Dermis microvascular lymphatic vessel endothelial cell (primary cell): ENCODE measurements at regions not wholly inside any gene's neighbourhood (a gene's known extent, or its start where the extent isn't known, plus 50 kb on each side); places are given as distances from the start of the nearest gene placed in this dataset.
"Not testable (repeated sequence)": the region's sequence is repeated elsewhere in the genome, so short reads cannot be mapped to it uniquely, and the experiment has no call there.

ENCODE experiments used
- DNase-seq, 2 donors: peaks; one replicate each; pipeline versions ENCODE4 v3.0.0 to v3.0.0-alpha.2; 2010; ENCODE audit warnings: low read depth in 2 of 2

DNA sequence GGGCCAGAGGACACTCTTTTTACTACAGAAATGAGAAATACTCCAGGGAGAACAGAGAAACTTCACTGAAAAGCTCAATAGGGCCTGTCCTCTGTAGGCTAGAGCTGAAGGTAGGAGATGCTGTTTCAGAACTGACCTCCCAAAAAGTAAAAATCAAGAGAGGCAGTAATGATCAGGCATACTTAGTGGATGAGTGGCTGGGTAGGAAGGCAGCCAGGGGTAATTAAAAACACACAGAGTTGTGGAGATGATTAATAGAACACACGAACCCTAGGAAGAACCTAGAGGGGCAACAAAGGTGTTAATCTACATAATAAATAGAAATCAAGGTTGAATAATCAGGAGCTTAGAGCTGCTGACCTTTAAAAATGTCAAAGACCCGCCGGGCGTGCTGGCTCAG lies 582.4 kb upstream of the ADGRL3 start:
- no peak for DNase-seq

DNA sequence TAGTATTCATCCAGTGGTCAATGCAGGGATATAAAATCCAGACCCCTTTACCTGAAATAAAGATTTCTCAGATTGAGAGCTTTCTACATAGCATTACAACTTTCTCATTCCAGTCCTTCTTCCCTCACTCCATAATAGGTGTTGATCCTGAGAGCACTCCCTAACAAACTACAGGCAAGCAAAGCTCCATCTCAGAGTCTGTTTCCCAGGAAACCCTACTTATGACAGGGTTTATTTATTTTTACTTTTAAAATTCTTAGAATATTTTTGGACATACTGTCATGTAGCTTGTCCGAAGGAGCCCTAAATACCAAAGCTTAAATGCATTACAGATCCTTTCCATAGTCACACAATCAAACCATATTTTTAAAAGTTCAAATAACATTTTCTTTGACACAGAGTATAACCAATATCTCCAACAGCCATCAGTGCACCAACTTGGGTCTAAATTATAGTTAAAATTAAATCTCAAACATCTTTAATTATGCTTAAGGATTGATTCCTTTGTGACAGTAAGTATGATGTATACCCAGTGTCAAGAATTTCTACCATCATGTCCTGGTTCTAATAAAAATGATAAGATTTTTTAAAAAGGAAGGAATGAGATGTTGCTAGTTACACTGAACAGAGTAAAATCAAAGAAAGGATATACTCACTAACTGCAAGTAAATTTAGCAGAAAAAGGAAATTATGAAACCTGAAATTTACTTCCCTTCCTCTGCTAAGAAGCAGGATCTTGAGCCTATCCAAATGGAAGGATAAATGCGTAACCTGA lies 580.4 kb upstream of the ADGRL3 start:
- no peak for DNase-seq

DNA sequence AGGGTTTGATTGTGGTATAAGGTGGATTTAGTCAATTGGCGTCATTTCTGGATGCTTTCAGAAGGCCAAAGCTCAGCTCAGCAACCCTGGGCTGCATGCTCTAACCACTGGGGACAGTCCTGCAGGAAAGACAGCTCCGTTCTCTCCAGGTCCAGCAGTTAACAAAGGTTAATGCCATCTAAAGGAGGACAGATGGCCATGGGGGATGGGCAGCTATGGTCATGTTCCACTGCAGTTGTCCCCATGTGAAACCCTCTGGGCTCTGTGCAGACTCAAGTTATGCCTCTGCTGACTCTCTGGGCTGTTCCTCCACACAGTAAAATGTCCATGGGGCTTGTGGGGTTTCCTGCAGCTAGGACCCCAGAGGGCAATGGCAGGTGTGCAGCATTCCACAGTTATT lies 562.1 kb upstream of the ADGRL3 start:
- no peak for DNase-seq

DNA sequence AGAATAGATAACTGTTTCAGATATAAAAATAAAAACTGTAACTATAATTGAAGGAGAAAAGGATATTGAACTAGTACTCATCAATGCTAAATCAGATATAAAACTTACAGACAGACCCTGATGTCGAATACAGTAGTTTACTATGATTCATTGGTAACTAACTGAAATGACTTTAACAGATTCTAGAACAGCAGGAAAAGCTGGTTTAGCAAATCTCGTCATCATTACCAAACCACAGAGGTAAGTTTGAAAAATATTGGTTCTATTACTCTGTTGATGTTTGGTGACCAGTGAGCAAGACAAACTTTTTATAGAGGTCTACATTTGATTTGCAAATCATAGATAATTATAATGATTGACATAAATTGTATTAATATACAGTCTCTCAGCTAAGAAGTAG lies 551.4 kb upstream of the ADGRL3 start:
- DNase-seq: no peak

DNA sequence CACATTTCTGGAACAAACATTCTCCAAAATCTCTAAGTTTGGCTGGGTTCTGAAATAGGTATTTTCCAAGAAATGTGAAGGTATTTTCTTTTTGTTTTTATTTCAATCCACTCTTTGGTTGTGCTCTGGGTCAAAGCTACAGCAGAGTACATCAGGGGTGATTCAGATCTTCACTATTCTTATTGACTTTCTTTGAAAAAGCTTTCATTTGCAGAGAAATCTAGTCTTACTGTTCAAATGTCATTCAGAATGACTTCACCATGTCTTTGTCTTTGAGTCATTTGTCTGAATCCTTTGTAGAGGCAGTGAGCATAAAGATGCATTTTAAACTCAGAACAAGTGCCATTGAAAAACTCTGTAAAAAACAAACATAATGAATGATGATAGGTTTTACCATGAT lies 547.2 kb upstream of the ADGRL3 start:
- no peak for DNase-seq

- no peak for DNase-seq
Observed at GRCh38 chr4:60655356-60655755, 544.8 kb upstream of the ADGRL3 start.

GRCh38 chr4:60656171-60656570 lies 544.0 kb upstream of the ADGRL3 start:
- DNase-seq: no peak

DNA sequence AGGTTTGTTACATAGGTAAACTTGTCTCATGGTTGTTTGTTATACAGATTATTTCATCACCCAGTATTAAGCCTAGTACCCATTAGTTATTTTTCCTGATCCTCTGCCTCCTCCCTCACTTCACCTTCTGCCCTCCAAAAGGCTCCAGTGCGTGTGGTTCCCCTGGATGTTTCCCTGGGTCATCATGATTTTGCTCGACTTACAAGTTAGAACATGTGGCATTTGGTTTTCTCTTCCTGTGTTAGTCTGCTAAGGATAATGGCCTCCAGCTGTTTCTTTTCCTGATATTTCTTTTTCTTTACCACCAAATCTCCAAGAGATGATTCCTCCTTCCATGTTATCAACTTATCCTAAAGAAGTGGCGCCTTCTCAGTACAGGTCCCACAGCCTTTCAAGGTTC lies 543.1 kb upstream of the ADGRL3 start:
- DNase-seq: no peak

GRCh38 chr4:60657807-60658206 lies 542.3 kb upstream of the ADGRL3 start:
- DNase-seq: no peak

- DNase-seq: no peak
Observed at GRCh38 chr4:60663769-60664168, 536.4 kb upstream of the ADGRL3 start.

DNA sequence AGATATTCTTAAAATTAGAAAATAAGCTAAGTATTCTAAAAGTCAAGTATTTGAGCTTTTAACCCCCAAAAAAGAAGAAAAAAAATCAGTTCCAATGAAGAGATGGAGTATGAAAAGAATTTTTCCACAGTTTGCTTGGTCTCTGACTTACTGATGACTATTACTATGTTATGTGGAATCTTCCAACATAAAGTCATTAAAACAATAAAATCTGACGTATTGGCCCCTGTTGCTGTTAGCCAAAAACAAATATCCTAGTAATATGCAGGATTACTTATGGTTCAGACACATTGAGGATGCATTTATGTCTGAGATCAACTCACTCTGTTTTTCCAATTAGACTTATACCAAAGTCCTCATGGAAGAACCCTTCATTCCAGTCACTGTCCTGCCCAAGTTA lies 517.2 kb upstream of the ADGRL3 start:
- no peak for DNase-seq

GRCh38 chr4:60683357-60683756 lies 516.8 kb upstream of the ADGRL3 start:
- DNase-seq: no peak

- no peak for DNase-seq
Observed at GRCh38 chr4:60683973-60684372, 516.2 kb upstream of the ADGRL3 start.

GRCh38 chr4:60696062-60696461 lies 504.1 kb upstream of the ADGRL3 start:
- not testable (repeated sequence) for DNase-seq

- no peak for DNase-seq
Observed at GRCh38 chr4:60709061-60709460, 491.1 kb upstream of the ADGRL3 start.

DNA sequence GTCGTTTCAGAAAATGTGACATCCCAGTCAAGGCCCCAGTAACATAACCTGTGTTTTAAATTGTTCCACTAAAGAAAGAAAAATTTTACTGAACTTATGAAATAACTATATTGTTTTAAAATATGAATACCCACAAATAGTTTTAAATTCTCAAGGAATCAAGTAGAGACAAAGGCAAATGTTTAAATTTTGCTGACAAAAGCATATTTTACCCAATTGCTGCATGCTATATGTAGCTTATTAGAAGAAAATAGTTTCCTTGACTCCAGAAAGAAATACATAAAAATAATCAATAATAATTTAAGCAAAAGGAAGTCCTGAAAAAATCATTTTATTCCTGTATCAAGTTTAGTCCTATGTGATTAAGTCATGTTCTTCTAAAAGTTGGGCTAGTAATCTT lies 481.3 kb upstream of the ADGRL3 start:
- no peak for DNase-seq

DNA sequence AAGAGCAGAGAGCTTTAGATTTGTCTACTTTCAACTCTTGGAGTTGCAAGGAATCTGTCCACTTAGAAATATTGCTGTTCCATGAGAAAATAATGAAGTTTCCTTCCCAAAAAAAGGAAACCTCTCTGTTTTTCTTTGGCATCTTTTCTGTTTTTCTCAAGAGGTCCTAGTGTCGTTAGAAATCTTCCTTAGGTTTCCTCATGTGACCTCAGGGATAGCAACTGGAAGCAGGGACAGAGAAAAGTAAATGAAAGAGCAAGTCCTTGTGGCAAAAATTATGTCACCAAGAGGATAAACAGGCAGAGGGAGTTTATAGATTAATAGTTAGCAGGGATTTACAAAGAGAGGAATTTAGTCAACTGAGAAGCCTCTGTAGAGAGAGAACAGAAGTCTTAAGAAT lies 478.4 kb upstream of the ADGRL3 start:
- no peak for DNase-seq

- DNase-seq: no peak
Observed at GRCh38 chr4:60723796-60724195, 476.3 kb upstream of the ADGRL3 start.

- DNase-seq: no peak
Observed at GRCh38 chr4:60724623-60725022, 475.5 kb upstream of the ADGRL3 start.

- DNase-seq: no peak
Observed at GRCh38 chr4:60726779-60727178, 473.3 kb upstream of the ADGRL3 start.

- no peak for DNase-seq
Observed at GRCh38 chr4:60729194-60729593, 470.9 kb upstream of the ADGRL3 start.

- DNase-seq: not testable (repeated sequence)
Observed at GRCh38 chr4:60729764-60730163, 470.4 kb upstream of the ADGRL3 start.

DNA sequence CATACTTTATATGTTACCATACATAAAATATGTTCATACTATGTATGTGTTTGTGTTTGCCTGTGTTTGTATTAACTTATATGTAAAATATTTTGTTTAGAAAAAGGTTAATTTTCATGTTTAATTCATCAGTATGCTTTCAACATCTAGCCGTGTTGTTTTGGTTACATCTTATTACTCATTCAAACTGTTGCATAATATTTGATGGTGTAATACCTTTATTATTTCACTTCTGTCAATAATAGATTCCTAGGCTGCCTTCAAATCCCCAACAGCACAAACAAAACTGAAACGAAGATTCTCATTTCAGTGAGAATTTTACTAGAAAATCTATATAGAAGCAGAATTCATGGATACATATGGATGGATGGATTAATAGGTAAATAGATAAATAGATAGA lies 462.3 kb upstream of the ADGRL3 start:
- no peak for DNase-seq

DNA sequence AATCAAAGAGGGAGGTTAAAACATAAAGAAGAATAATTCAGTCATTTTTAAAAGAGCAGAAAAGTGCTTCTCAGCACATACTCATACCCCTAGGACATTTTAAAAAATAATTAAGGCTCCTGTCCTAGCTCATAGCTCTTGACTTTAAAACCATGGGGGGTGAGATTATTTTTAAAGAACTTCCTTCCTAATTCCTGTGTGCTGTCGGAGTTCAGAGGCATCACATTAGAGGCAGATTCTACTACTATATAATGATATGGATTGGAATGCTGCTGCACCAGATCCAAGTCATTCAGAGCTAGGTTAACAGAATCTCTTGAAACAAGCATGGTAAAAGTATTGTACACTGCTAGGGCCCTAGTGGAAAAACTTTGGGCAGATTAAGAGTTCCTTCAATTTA lies 456.5 kb upstream of the ADGRL3 start:
- no peak for DNase-seq
